ENCODE measurements at regions not wholly inside any gene's neighbourhood (a gene's known extent, or its start where the extent isn't known, plus 50 kb on each side); places are given as distances from the start of the nearest gene placed in this dataset.

DNA sequence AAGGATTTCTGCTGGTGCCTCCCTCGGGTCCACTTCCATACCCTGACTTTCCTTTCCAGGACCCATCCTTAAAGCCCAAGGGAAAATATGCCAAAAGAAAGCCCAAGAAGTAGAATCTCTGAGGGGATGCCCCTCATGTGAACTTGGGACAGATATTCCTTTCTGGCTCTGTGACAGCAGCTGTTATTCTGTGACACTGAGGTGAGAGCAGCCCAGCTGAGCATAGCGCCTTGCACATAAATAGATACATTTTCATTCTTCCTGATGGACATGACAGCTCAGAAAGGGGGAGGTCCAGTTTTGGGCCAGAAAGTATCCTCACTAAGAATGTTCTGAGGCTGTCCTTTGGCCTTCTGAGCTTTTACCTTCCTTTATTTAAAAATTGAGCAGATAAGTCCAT, 353.2 kb downstream of the SAMD5 start:
- TF ChIP-seq POLR2A (IDR thresholded peaks at IDR 0.05; ENCODE audit: low read length) (no peak), GATA1 (IDR thresholded peaks at IDR 0.05; ENCODE audit: low read depth, low read length) (no peak)
